H1 (cell line): ENCODE measurements at regions not wholly inside any gene's neighbourhood (a gene's known extent, or its start where the extent isn't known, plus 50 kb on each side); places are given as distances from the start of the nearest gene placed in this dataset.

ENCODE experiments used
- CTCF ChIA-PET: fragments of 300-600 bp; sonication (Branson Sonifier 250); formaldehyde crosslinking; loops from one replicate; lab custom pipeline; 2021; ENCODE audit not compliant: partially characterized antibody; lab: Charles Lee
- POLR2A ChIA-PET: fragments of 300-600 bp; sonication (Branson Sonifier 250); formaldehyde crosslinking; loops from one replicate; lab custom pipeline; 2021; ENCODE audit warnings: inconsistent platforms; ENCODE audit not compliant: partially characterized antibody; lab: Charles Lee
- DNase-seq, 2 experiments: peaks; one replicate each; pipeline versions ENCODE4 v3.0.0 to v3.0.0-alpha.2; 2010 to 2022; ENCODE audit warnings: low spot score in 2 of 2, low read depth in 1 of 2, mixed read lengths in 1 of 2
- FAIRE-seq: peaks from 2 replicates; lab custom pipeline; 2011; peaks lifted over from hg19 to GRCh38; lab: Jason Lieb, UNC
- H2AFZ ChIP-seq: 2 replicates; pipeline ENCODE4 v1.8.1; 2012; ENCODE audit warnings: low read length, inconsistent platforms
- H2AK5ac ChIP-seq: 2 replicates; pipeline ENCODE4 v1.6.1; 2013; ENCODE audit warnings: low read depth, low read length
- H2BK120ac ChIP-seq: replicated peaks from 2 replicates; pipeline ENCODE3; 2013; ENCODE audit warnings: low read depth, low read length, inconsistent platforms
- H2BK12ac ChIP-seq: 2 replicates; pipeline ENCODE4 v1.6.1; 2013; ENCODE audit warnings: low read depth, low read length
- H2BK15ac ChIP-seq: 2 replicates; pipeline ENCODE4 v1.6.1; 2013; ENCODE audit warnings: low read length
- H2BK20ac ChIP-seq: 2 replicates; pipeline ENCODE4 v1.6.1; 2013; ENCODE audit warnings: low read length
- H2BK5ac ChIP-seq: 2 replicates; pipeline ENCODE4 v1.6.1; 2013; ENCODE audit warnings: low read depth, low read length
- H3K14ac ChIP-seq: 2 replicates; pipeline ENCODE4 v1.6.1; 2013; ENCODE audit warnings: inconsistent platforms; ENCODE audit not compliant: insufficient read length
- H3K18ac ChIP-seq: 2 replicates; pipeline ENCODE4 v1.6.1; 2013; ENCODE audit warnings: low read length; ENCODE audit errors: extremely low read depth
- H3K23ac ChIP-seq: 2 replicates; pipeline ENCODE4 v1.6.1; 2013; ENCODE audit warnings: inconsistent platforms; ENCODE audit not compliant: insufficient read length
- H3K23me2 ChIP-seq: 2 replicates; pipeline ENCODE4 v1.6.1; 2013; ENCODE audit warnings: low read depth, low read length
- H3K27ac ChIP-seq: 2 replicates; pipeline ENCODE4 v1.6.1; 2011; ENCODE audit warnings: low read depth, low read length, inconsistent platforms
- H3K27me3 ChIP-seq, 4 experiments: replicated peaks in 1 of 4; 1 replicate in 1 of 4; 2 replicates in 3 of 4; pipeline versions ENCODE4 v1.6.1 to v1.8.1; 2011 to 2013; ENCODE audit warnings: low read length in 3 of 4, mild to moderate bottlenecking in 3 of 4, inconsistent platforms in 2 of 4, mixed read lengths in 2 of 4, moderate library complexity in 1 of 4; ENCODE audit not compliant: control insufficient read depth in 3 of 4, insufficient read depth in 3 of 4; ENCODE audit errors: extremely low read depth in 1 of 4
- H3K36me3 ChIP-seq, 4 experiments: 2 replicates each; pipeline versions ENCODE4 v1.6.1 to v1.8.1; 2011 to 2013; ENCODE audit warnings: mild to moderate bottlenecking in 4 of 4, low read length in 3 of 4, moderate library complexity in 2 of 4, control low read depth in 1 of 4, inconsistent platforms in 1 of 4; ENCODE audit not compliant: insufficient read depth in 4 of 4, control insufficient read depth in 2 of 4
- H3K4ac ChIP-seq: replicated peaks from 2 replicates; pipeline ENCODE3; 2013; ENCODE audit warnings: low read length, low read depth, mixed read lengths, inconsistent platforms; ENCODE audit not compliant: insufficient read length
- H3K4me1 ChIP-seq, 4 experiments: replicated peaks in 1 of 4; 1 replicate in 1 of 4; 2 replicates in 3 of 4; pipeline versions ENCODE4 v1.6.1 to v1.8.1; 2011 to 2013; ENCODE audit warnings: low read length in 3 of 4, inconsistent platforms in 2 of 4, mixed read lengths in 1 of 4; ENCODE audit not compliant: insufficient read depth in 4 of 4, control insufficient read depth in 3 of 4
- H3K4me2 ChIP-seq, 2 experiments: 2 replicates each; pipeline versions ENCODE4 v1.6.1 to v1.8.1; 2011 to 2013; ENCODE audit warnings: low read depth in 2 of 2, low read length in 2 of 2, control low read depth in 1 of 2, inconsistent platforms in 1 of 2, mild to moderate bottlenecking in 1 of 2; ENCODE audit not compliant: insufficient read depth in 1 of 2
- H3K4me3 ChIP-seq, 4 experiments: fragments of 200-600, 300-600 bp in 1 of 4; sonication (generic), shearing (Covaris generic), sonication (Bioruptor Twin) in 1 of 4; 2 replicates each; pipeline versions ENCODE4 v1.5.1 to v1.8.1; 2011 to 2016; ENCODE audit warnings: low read length in 4 of 4, low read depth in 3 of 4, control low read depth in 2 of 4, inconsistent platforms in 2 of 4, mild to moderate bottlenecking in 2 of 4, mixed read lengths in 1 of 4, moderate library complexity in 1 of 4; ENCODE audit not compliant: insufficient read depth in 2 of 4; ENCODE audit errors: extremely low read depth in 1 of 4
- H3K56ac ChIP-seq: replicated peaks from 2 replicates; pipeline ENCODE3; 2013; ENCODE audit warnings: low read depth, mild to moderate bottlenecking, mixed read lengths, low read length, inconsistent platforms; ENCODE audit not compliant: insufficient read length
- H3K79me1 ChIP-seq: 2 replicates; pipeline ENCODE4 v1.6.1; 2013; ENCODE audit warnings: low read depth, low read length, control low read depth
- H3K79me2 ChIP-seq, 2 experiments: 2 replicates each; pipeline versions ENCODE4 v1.6.1 to v1.8.1; 2012 to 2013; ENCODE audit warnings: low read length in 2 of 2, mild to moderate bottlenecking in 2 of 2, inconsistent platforms in 1 of 2; ENCODE audit not compliant: insufficient read depth in 2 of 2, control insufficient read depth in 1 of 2
- H3K9ac ChIP-seq, 4 experiments: replicated peaks in 1 of 4; 1 replicate in 1 of 4; 2 replicates in 3 of 4; pipeline versions ENCODE4 v1.6.1 to v1.8.1; 2011 to 2013; ENCODE audit warnings: low read depth in 3 of 4, low read length in 3 of 4, control low read depth in 2 of 4, mild to moderate bottlenecking in 2 of 4, moderate library complexity in 2 of 4, inconsistent platforms in 1 of 4; ENCODE audit errors: extremely low read depth in 1 of 4
- H3K9me3 ChIP-seq, 2 experiments: 2 replicates each; pipeline versions ENCODE4 v1.6.1 to v1.8.1; 2012 to 2013; ENCODE audit warnings: mild to moderate bottlenecking in 2 of 2, moderate library complexity in 2 of 2, control low read depth in 1 of 2, inconsistent platforms in 1 of 2, low read depth in 1 of 2, low read length in 1 of 2, mixed read lengths in 1 of 2; ENCODE audit not compliant: insufficient read depth in 2 of 2
- H4K20me1 ChIP-seq, 2 experiments: replicated peaks in 1 of 2; 2 replicates each; pipeline versions ENCODE3 to v1.8.1; 2011 to 2013; ENCODE audit warnings: inconsistent platforms in 2 of 2, low read length in 2 of 2, mild to moderate bottlenecking in 1 of 2; ENCODE audit not compliant: insufficient read depth in 2 of 2, control insufficient read depth in 1 of 2
- H4K5ac ChIP-seq: 2 replicates; pipeline ENCODE4 v1.6.1; 2013; ENCODE audit warnings: low read length, low read depth, mixed read lengths, inconsistent platforms; ENCODE audit not compliant: insufficient read length
- H4K8ac ChIP-seq: 2 replicates; pipeline ENCODE4 v1.8.0; 2013; ENCODE audit warnings: mild to moderate bottlenecking, moderate library complexity, low read length, inconsistent platforms; ENCODE audit not compliant: insufficient read depth; ENCODE audit errors: extremely low read depth
- H4K91ac ChIP-seq: replicated peaks from 2 replicates; pipeline ENCODE3; 2013; ENCODE audit warnings: low read length, mixed read lengths, inconsistent platforms; ENCODE audit not compliant: insufficient read length
- EP300 ChIP-seq, 2 experiments: IDR thresholded peaks; 1 replicate in 1 of 2; 2 replicates in 1 of 2; pipeline ENCODE4 v1.6.1; 2011 to 2012; ENCODE audit warnings: low read depth in 2 of 2, low read length in 2 of 2, mild to moderate bottlenecking in 2 of 2, borderline replicate concordance in 1 of 2, inconsistent platforms in 1 of 2, moderate library complexity in 1 of 2
- EZH2 ChIP-seq: fragments of 200-600 bp; sonication (generic); IDR thresholded peaks from 2 replicates; pipeline ENCODE4 v1.7.1; 2012; ENCODE audit warnings: low read depth, mild to moderate bottlenecking, moderate library complexity, low read length, inconsistent platforms; ENCODE audit not compliant: severe bottlenecking
- GABPA ChIP-seq: IDR thresholded peaks from 2 replicates; pipeline ENCODE4 v1.6.1; 2011; ENCODE audit warnings: mild to moderate bottlenecking, low read length, moderate library complexity, borderline replicate concordance; ENCODE audit not compliant: insufficient read depth
- JUN ChIP-seq: IDR thresholded peaks from 2 replicates; pipeline ENCODE4 v1.6.1; 2011; ENCODE audit warnings: low read depth, mild to moderate bottlenecking, improper control_type of control experiment, low read length
- KDM1A ChIP-seq: fragments of 200-600, 300-600 bp; sonication (generic); IDR thresholded peaks from 2 replicates; pipeline ENCODE4 v1.7.1; 2016; ENCODE audit warnings: mild to moderate bottlenecking, low read length, borderline replicate concordance
- KDM5A ChIP-seq: fragments of 200-600 bp; IDR thresholded peaks from 2 replicates; pipeline ENCODE4 v1.7.1; 2012; ENCODE audit warnings: mild to moderate bottlenecking, low read length, inconsistent platforms, mixed read lengths
- POU5F1 ChIP-seq: IDR thresholded peaks from 2 replicates; pipeline ENCODE4 v1.6.1; 2011; ENCODE audit warnings: low read depth, mild to moderate bottlenecking, low read length, moderate library complexity
- RNF2 ChIP-seq: fragments of 200-900, 300-1000 bp; sonication (generic); IDR thresholded peaks from 2 replicates; pipeline ENCODE4 v1.7.1; 2016; ENCODE audit warnings: borderline replicate concordance, low read depth, mild to moderate bottlenecking, antibody characterized with exemption, low read length; ENCODE audit not compliant: poor library complexity, severe bottlenecking; ENCODE audit errors: missing control alignments
- RXRA ChIP-seq: IDR thresholded peaks from 2 replicates; pipeline ENCODE4 v1.6.1; 2011; ENCODE audit warnings: low read depth, mild to moderate bottlenecking, low read length, moderate library complexity; ENCODE audit not compliant: insufficient read depth
- SAP30 ChIP-seq: fragments of 300-600 bp; sonication (generic); IDR thresholded peaks from 2 replicates; pipeline ENCODE4 v1.7.1; 2012; ENCODE audit warnings: low read length, moderate library complexity, mild to moderate bottlenecking, inconsistent platforms; ENCODE audit not compliant: insufficient read depth, insufficient replicate concordance
- SIN3A ChIP-seq, 2 experiments: IDR thresholded peaks in 1 of 2; conservative IDR thresholded peaks in 1 of 2; 2 replicates each; pipeline ENCODE4 v1.6.1; 2011 to 2012; ENCODE audit warnings: low read length in 2 of 2, improper control_type of control experiment in 1 of 2, low read depth in 1 of 2, mild to moderate bottlenecking in 1 of 2
- SIX5 ChIP-seq: IDR thresholded peaks from 2 replicates; pipeline ENCODE4 v1.6.1; 2011; ENCODE audit warnings: mild to moderate bottlenecking, low read depth, low read length
- YY1 ChIP-seq: IDR thresholded peaks from 2 replicates; pipeline ENCODE4 v1.6.1; 2011; ENCODE audit warnings: low read depth, mild to moderate bottlenecking, low read length
- WGBS, 2 experiments: shearing (Covaris generic) in 1 of 2; methylation state at CpG; one replicate each; pipeline versions ENCODE4 v1.1.6 to v1.1.7; 2013 to 2015; ENCODE audit warnings: low lambda C conversion rate in 2 of 2, mixed read lengths in 2 of 2, inconsistent platforms in 1 of 2, low coverage in 1 of 2, missing lambda C conversion rate in 1 of 2; ENCODE audit not compliant: insufficient replicate concordance in 2 of 2, insufficient coverage in 1 of 2, insufficient read length in 1 of 2; ENCODE audit errors: extremely low coverage in 1 of 2, missing lambda C conversion rate in 1 of 2; 5-methylcytosine and 5-hydroxymethylcytosine counted together

GRCh38 chr5:3836528-3836927 is 240.9 kb downstream of the IRX1 start:
- Histone ChIP-seq H4K91ac (no peak overlapping the region), H4K8ac (no peak overlapping the region), H4K5ac (no peak overlapping the region), H2BK5ac (no peak overlapping the region), H3K23me2 (no peaks in the 10 kb centered on the region), H3K79me1 (no peaks in the 10 kb centered on the region), H3K27me3 (no peaks in the 10 kb centered on the region), H3K4me3 (no peak overlapping the region), H3K79me2 (no peaks in the 10 kb centered on the region), H2BK12ac (no peak overlapping the region), H3K23ac (no peak overlapping the region), H3K56ac (no peak overlapping the region), H2BK15ac (no peak overlapping the region), H3K4me2 (no peak overlapping the region), H3K9me3 (no peaks in the 10 kb centered on the region), H3K27ac (no peak overlapping the region), H3K18ac (no peak overlapping the region), H3K14ac (no peak overlapping the region), H3K4ac (no peak overlapping the region), H2BK20ac (no peak overlapping the region), H2BK120ac (no peak overlapping the region), H3K4me1 (no peaks in the 10 kb centered on the region), H2AK5ac (no peak overlapping the region), H3K36me3 (no peaks in the 10 kb centered on the region), H2AFZ (no peak overlapping the region), H3K9ac (no peak overlapping the region), H4K20me1 (no peaks in the 10 kb centered on the region)
- POLR2A ChIA-PET = no interaction called here
- WGBS, 2 experiments = 98% methylated on average over 2 of the region's 2 CpGs; no CpG with 5 or more reads in 1 of the 2 experiments
- DNase-seq = no peak
- CTCF ChIA-PET = interaction anchor here (0.6 kb wide), 1 partner anchor 59 kb away, joined by 3 read pairs; no protein-coding TSS in a partner anchor
- no peak for FAIRE-seq
- TF ChIP-seq JUN = no peak
- TF ChIP-seq RXRA = no peak
- no peak for TF ChIP-seq GABPA
- no peak for TF ChIP-seq SAP30
- TF ChIP-seq POU5F1 = no peak
- TF ChIP-seq EZH2 = no peak
- TF ChIP-seq RNF2 = no peak
- TF ChIP-seq KDM5A = no peak
- TF ChIP-seq SIX5 = no peak
- no peak for TF ChIP-seq YY1
- TF ChIP-seq EP300 (IDR thresholded peaks at IDR 0.05; ENCODE audit: borderline replicate concordance in 1 of 2, low read depth in 2 of 2, low read length in 2 of 2) = no peak
- no peak for TF ChIP-seq KDM1A
- no peak for TF ChIP-seq SIN3A (conservative IDR thresholded peaks at IDR 0.05 in 1 of 2, IDR thresholded peaks at IDR 0.05 in 1 of 2; ENCODE audit: low read depth in 1 of 2, low read length in 2 of 2)
